ENCODE measurements at regions not wholly inside any gene's neighbourhood (a gene's known extent, or its start where the extent isn't known, plus 50 kb on each side); places are given as distances from the start of the nearest gene placed in this dataset.
A peak's percentile ranks its signal among the peaks of the same experiment; 100 is the strongest.
"Not testable (repeated sequence)": the region's sequence is repeated elsewhere in the genome, so short reads cannot be mapped to it uniquely, and the experiment has no call there.

GRCh38 chr13:60214213-60215055, 50.7 kb upstream of the DIAPH3 start:
- peak; percentile 19 for DNase-seq

- DNase-seq: no peak
Observed at GRCh38 chr13:60220072-60220471, 56.3 kb upstream of the DIAPH3 start.

- no peak for DNase-seq
Observed at GRCh38 chr13:60221581-60221980, 57.9 kb upstream of the DIAPH3 start.

- peak; percentile 32 for DNase-seq
Observed at GRCh38 chr13:60226507-60226906, 62.8 kb upstream of the DIAPH3 start.

GRCh38 chr13:60227158-60227557, 63.4 kb upstream of the DIAPH3 start:
- peak; percentile 8 for DNase-seq

GRCh38 chr13:60229708-60230272, 66.1 kb upstream of the DIAPH3 start:
- DNase-seq: peak; percentile 30

GRCh38 chr13:60230593-60230992, 66.9 kb upstream of the DIAPH3 start:
- DNase-seq: peak; percentile 62

GRCh38 chr13:60242043-60242595, 78.4 kb upstream of the DIAPH3 start:
- DNase-seq: no peak

- DNase-seq: no peak
Observed at GRCh38 chr13:60244381-60244780, 80.7 kb upstream of the DIAPH3 start.

GRCh38 chr13:60251419-60251818, 87.7 kb upstream of the DIAPH3 start:
- not testable (repeated sequence) for DNase-seq

- DNase-seq: no peak
Observed at GRCh38 chr13:60258349-60258748, 94.6 kb upstream of the DIAPH3 start.

GRCh38 chr13:60260440-60260839, 96.7 kb upstream of the DIAPH3 start:
- DNase-seq: no peak

- no peak for DNase-seq
Observed at GRCh38 chr13:60261432-60262351, 98.0 kb upstream of the DIAPH3 start.

GRCh38 chr13:60265566-60265965, 101.8 kb upstream of the DIAPH3 start:
- DNase-seq: no peak

GRCh38 chr13:60267498-60268202, 103.9 kb upstream of the DIAPH3 start:
- DNase-seq: no peak

- no peak for DNase-seq
Observed at GRCh38 chr13:60268203-60268555, 104.5 kb upstream of the DIAPH3 start.

GRCh38 chr13:60273971-60274527, 110.3 kb upstream of the DIAPH3 start:
- DNase-seq: no peak

GRCh38 chr13:60274655-60275054, 110.9 kb upstream of the DIAPH3 start:
- no peak for DNase-seq

- no peak for DNase-seq
Observed at GRCh38 chr13:60275208-60275607, 111.5 kb upstream of the DIAPH3 start.

- DNase-seq: not testable (repeated sequence)
Observed at GRCh38 chr13:60280524-60280923, 116.5 kb upstream of the TDRD3 start.

GRCh38 chr13:60282186-60282585, 114.8 kb upstream of the TDRD3 start:
- no peak for DNase-seq

- no peak for DNase-seq
Observed at GRCh38 chr13:60282708-60283107, 114.3 kb upstream of the TDRD3 start.
